Thoracic aorta (tissue), 2 donors: ENCODE measurements at regions not wholly inside any gene's neighbourhood (a gene's known extent, or its start where the extent isn't known, plus 50 kb on each side); places are given as distances from the start of the nearest gene placed in this dataset.
"Not testable (repeated sequence)": the region's sequence is repeated elsewhere in the genome, so short reads cannot be mapped to it uniquely, and the experiment has no call there.

Experiments
- ATAC-seq: fragments of 150-250 bp; one replicate; pipeline ENCODE4 v1.8.0; 2017; ENCODE audit warnings: low read depth; ENCODE audit not compliant: insufficient number of reproducible peaks, low FRiP score
- DNase-seq: peaks from one replicate; pipeline ENCODE4 v3.0.0-alpha.2; 2020; ENCODE audit warnings: low spot score
- H3K27ac ChIP-seq, 2 donors: fragments of 200-600 bp; sonication (generic); 1 replicate in 1 of 2; 2 replicates in 1 of 2; pipeline ENCODE4 v1.5.1; 2016; ENCODE audit warnings: mild to moderate bottlenecking in 2 of 2, moderate library complexity in 2 of 2
- H3K27me3 ChIP-seq: fragments of 200-600 bp; sonication (generic); replicated peaks from 2 replicates; pipeline ENCODE4 v1.6.0; 2016; ENCODE audit warnings: mild to moderate bottlenecking; ENCODE audit not compliant: insufficient read depth
- H3K36me3 ChIP-seq: fragments of 200-600 bp; sonication (generic); one replicate; pipeline ENCODE4 v1.5.1; 2016
- H3K4me1 ChIP-seq, 2 donors: fragments of 200-600 bp; sonication (generic); 1 replicate in 1 of 2; 2 replicates in 1 of 2; pipeline versions ENCODE4 v1.5.1 to v1.6.0; 2016; ENCODE audit warnings: low read depth in 2 of 2, mild to moderate bottlenecking in 1 of 2; ENCODE audit not compliant: control insufficient read depth in 1 of 2
- H3K4me3 ChIP-seq: fragments of 200-600 bp; sonication (generic); 2 replicates; pipeline ENCODE4 v1.5.1; 2016; ENCODE audit warnings: mild to moderate bottlenecking
- H3K9me3 ChIP-seq: fragments of 200-600 bp; sonication (generic); 2 replicates; pipeline ENCODE4 v1.5.1; 2016
- TF ChIP-seq, protein P1 (sequence below): fragments of 200-600 bp; sonication (generic); IDR thresholded peaks from one replicate; pipeline ENCODE4 v1.5.1; 2019; ENCODE audit warnings: antibody characterized with exemption

- no peaks in the 10 kb centered on the region for H3K4me1 ChIP-seq
- TF ChIP-seq, protein P1, sequence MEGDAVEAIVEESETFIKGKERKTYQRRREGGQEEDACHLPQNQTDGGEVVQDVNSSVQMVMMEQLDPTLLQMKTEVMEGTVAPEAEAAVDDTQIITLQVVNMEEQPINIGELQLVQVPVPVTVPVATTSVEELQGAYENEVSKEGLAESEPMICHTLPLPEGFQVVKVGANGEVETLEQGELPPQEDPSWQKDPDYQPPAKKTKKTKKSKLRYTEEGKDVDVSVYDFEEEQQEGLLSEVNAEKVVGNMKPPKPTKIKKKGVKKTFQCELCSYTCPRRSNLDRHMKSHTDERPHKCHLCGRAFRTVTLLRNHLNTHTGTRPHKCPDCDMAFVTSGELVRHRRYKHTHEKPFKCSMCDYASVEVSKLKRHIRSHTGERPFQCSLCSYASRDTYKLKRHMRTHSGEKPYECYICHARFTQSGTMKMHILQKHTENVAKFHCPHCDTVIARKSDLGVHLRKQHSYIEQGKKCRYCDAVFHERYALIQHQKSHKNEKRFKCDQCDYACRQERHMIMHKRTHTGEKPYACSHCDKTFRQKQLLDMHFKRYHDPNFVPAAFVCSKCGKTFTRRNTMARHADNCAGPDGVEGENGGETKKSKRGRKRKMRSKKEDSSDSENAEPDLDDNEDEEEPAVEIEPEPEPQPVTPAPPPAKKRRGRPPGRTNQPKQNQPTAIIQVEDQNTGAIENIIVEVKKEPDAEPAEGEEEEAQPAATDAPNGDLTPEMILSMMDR, result no peak
- no peaks in the 10 kb centered on the region for H3K27me3 ChIP-seq
- H3K27ac ChIP-seq, result no peak overlapping the region
- H3K9me3 ChIP-seq, result peaks cover 27% of the 10 kb centered on the region
- DNase-seq, result no peak
- H3K36me3 ChIP-seq, result no peaks in the 10 kb centered on the region
- no peak for ATAC-seq
- H3K4me3 ChIP-seq, result no peak overlapping the region
These were observed 184.6 kb downstream of the ETAA1 start for GRCh38 chr2:67581751-67582150.

DNA sequence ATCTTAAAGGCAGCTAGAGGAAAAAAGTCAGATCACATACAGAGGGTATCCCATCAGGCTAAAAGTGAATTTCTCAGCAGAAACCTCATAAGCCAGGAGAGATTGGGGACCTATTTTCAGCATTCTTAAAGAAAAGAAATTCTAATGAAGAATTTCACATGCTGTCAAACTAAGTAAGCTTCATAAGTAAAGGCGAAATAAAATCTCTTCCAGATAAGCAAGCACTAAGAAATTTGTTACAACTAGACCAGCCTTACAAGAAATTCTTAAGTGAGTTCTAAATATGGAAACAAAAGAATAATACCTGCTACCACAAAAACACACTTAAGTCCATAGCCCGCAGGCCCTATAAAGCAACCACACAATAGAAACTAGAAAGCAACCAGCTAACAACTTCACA is 186.1 kb downstream of the ETAA1 start:
- ATAC-seq, result no peak
- DNase-seq, result no peak
- Histone ChIP-seq H3K4me3 (no peak overlapping the region), H3K27ac (no peak overlapping the region), H3K4me1 (no peaks in the 10 kb centered on the region), H3K27me3 (no peaks in the 10 kb centered on the region), H3K36me3 (no peaks in the 10 kb centered on the region), H3K9me3 (peaks cover 27% of the 10 kb centered on the region)
- TF ChIP-seq, protein P1, result no peak

DNA sequence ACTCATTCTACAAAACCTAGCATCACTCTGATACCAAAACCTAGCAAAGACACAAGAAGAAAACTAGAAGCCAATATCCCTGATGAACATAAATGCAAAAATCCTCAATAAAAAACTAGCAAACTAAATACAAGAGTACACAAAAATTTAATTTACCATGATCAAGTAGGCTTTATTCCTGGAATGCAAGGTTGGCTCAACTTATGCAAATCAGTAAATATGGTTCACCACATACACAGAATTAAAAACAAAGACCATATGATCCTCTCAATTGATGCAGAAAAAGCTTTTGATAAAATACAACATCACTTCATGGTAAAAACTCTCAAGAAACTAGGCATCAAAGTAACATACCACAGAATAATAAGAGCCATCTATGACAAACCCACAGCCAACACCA is 188.3 kb downstream of the ETAA1 start:
- no peaks in the 10 kb centered on the region for H3K36me3 ChIP-seq
- TF ChIP-seq, protein P1, result no peak
- DNase-seq (no peak), ATAC-seq (no peak)
- no peak overlapping the region for H3K4me3 ChIP-seq
- no peaks in the 10 kb centered on the region for H3K4me1 ChIP-seq
- peaks cover 27% of the 10 kb centered on the region for H3K9me3 ChIP-seq
- H3K27me3 ChIP-seq, result no peaks in the 10 kb centered on the region
- H3K27ac ChIP-seq, result no peak overlapping the region

GRCh38 chr2:67589121-67589520 is 192.0 kb downstream of the ETAA1 start:
- H3K4me1 ChIP-seq, H3K27ac ChIP-seq, H3K27me3 ChIP-seq, ATAC-seq, DNase-seq, H3K4me3 ChIP-seq, H3K36me3 ChIP-seq: not testable (repeated sequence)
- peaks cover 14% of the 10 kb centered on the region for H3K9me3 ChIP-seq

GRCh38 chr2:67594522-67594921 is 197.4 kb downstream of the ETAA1 start:
- ATAC-seq, H3K27me3 ChIP-seq, H3K9me3 ChIP-seq, DNase-seq, H3K27ac ChIP-seq, H3K4me1 ChIP-seq, H3K36me3 ChIP-seq, H3K4me3 ChIP-seq: not testable (repeated sequence)

GRCh38 chr2:67596871-67597270 is 199.7 kb downstream of the ETAA1 start:
- no peaks in the 10 kb centered on the region for H3K36me3 ChIP-seq
- no peak for DNase-seq
- H3K27me3 ChIP-seq, result no peaks in the 10 kb centered on the region
- no peak for ATAC-seq
- no peak overlapping the region for H3K4me3 ChIP-seq
- H3K27ac ChIP-seq, result no peak overlapping the region
- H3K9me3 ChIP-seq, result no peaks in the 10 kb centered on the region
- TF ChIP-seq, protein P1, result no peak
- H3K4me1 ChIP-seq, result peaks cover 0 to 10% of the 10 kb centered on the region in 2 donors
